ENCODE measurements at regions not wholly inside any gene's neighbourhood (a gene's known extent, or its start where the extent isn't known, plus 50 kb on each side); places are given as distances from the start of the nearest gene placed in this dataset.

- TF ChIP-seq, protein P1, sequence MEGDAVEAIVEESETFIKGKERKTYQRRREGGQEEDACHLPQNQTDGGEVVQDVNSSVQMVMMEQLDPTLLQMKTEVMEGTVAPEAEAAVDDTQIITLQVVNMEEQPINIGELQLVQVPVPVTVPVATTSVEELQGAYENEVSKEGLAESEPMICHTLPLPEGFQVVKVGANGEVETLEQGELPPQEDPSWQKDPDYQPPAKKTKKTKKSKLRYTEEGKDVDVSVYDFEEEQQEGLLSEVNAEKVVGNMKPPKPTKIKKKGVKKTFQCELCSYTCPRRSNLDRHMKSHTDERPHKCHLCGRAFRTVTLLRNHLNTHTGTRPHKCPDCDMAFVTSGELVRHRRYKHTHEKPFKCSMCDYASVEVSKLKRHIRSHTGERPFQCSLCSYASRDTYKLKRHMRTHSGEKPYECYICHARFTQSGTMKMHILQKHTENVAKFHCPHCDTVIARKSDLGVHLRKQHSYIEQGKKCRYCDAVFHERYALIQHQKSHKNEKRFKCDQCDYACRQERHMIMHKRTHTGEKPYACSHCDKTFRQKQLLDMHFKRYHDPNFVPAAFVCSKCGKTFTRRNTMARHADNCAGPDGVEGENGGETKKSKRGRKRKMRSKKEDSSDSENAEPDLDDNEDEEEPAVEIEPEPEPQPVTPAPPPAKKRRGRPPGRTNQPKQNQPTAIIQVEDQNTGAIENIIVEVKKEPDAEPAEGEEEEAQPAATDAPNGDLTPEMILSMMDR (IDR thresholded peaks at IDR 0.05; ENCODE audit: insufficient read depth, low read length): no peak
- TF ChIP-seq REST (IDR thresholded peaks at IDR 0.05; ENCODE audit: insufficient replicate concordance, low read depth): no peak
- no peak for TF ChIP-seq POLR2AphosphoS5 (IDR thresholded peaks at IDR 0.05; ENCODE audit: low read depth)
These were observed 102.6 kb upstream of the VPREB1 start for GRCh38 chr22:22141771-22142591.
